ENCODE measurements at regions not wholly inside any gene's neighbourhood (a gene's known extent, or its start where the extent isn't known, plus 50 kb on each side); places are given as distances from the start of the nearest gene placed in this dataset.

DNA sequence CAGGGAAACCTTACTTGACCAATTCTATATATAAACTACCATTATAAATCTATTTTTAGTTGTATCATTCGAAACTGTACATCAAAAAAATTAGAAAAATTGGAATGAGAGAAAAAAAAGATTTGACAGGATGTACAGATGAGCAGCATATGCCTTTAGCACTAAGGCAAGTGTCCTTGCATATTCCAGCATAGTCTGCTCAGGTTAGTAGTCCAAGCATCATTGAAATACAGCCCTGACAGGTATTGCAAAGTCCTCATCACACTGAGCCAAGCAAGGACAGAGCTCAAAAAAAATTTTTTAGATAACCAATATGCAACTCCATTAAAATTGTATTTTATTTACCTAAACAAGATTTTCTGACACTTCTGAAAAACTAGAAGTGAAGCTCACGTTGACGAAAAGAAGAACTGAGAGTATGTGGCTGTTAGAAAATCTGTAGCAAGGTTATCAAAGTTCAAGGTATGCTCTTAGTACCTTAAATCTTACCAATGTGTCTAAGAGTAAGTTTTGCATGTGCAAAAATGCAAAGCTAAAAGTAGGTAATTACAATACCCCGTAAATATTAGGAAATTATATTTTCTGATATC lies 465.6 kb upstream of the ADGRL4 start:
- no peak for TF ChIP-seq EZH2phosphoT487 (IDR thresholded peaks at IDR 0.05; ENCODE audit: low read length)
- no peak for TF ChIP-seq EZH2 (optimal IDR thresholded peaks at IDR 0.05; ENCODE audit: low read depth, low read length)
- TF ChIP-seq, protein P1, sequence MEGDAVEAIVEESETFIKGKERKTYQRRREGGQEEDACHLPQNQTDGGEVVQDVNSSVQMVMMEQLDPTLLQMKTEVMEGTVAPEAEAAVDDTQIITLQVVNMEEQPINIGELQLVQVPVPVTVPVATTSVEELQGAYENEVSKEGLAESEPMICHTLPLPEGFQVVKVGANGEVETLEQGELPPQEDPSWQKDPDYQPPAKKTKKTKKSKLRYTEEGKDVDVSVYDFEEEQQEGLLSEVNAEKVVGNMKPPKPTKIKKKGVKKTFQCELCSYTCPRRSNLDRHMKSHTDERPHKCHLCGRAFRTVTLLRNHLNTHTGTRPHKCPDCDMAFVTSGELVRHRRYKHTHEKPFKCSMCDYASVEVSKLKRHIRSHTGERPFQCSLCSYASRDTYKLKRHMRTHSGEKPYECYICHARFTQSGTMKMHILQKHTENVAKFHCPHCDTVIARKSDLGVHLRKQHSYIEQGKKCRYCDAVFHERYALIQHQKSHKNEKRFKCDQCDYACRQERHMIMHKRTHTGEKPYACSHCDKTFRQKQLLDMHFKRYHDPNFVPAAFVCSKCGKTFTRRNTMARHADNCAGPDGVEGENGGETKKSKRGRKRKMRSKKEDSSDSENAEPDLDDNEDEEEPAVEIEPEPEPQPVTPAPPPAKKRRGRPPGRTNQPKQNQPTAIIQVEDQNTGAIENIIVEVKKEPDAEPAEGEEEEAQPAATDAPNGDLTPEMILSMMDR (IDR thresholded peaks at IDR 0.05; ENCODE audit: low read length), result no peak

All from MM.1S (cell line).